GM13976 (cell line): ENCODE measurements at regions not wholly inside any gene's neighbourhood (a gene's known extent, or its start where the extent isn't known, plus 50 kb on each side); places are given as distances from the start of the nearest gene placed in this dataset.

Experiments used
- DNase-seq: peaks from one replicate; pipeline ENCODE4 v3.0.0; 2012; ENCODE audit warnings: low spot score
- CTCF ChIP-seq: IDR thresholded peaks from 2 replicates; pipeline ENCODE4 v1.5.1; 2012; ENCODE audit warnings: borderline replicate concordance, mild to moderate bottlenecking; ENCODE audit not compliant: insufficient read depth; ENCODE audit errors: extremely low read depth, missing control alignments, control extremely low read depth
- in situ Hi-C: fragments of 300-500 bp; cut with MboI; formaldehyde crosslinking; loops from one replicate; pipeline ENCODE4 v1.12.0; 2022; ENCODE audit warnings: low sequenced_read_pairs, mixed read lengths, inconsistent platforms; ENCODE audit not compliant: unreplicated experiment

GRCh38 chr18:78731398-78732032 is 248.1 kb upstream of the SALL3 start:
- in situ Hi-C loops, result no loop called here
- TF ChIP-seq CTCF, result no peak
- DNase-seq, result no peak

- TF ChIP-seq CTCF, result no peak
- in situ Hi-C loops, result no loop called here
These were observed 247.1 kb upstream of the SALL3 start for GRCh38 chr18:78732273-78733210.

GRCh38 chr18:78733762-78734613 is 245.6 kb upstream of the SALL3 start:
- TF ChIP-seq CTCF, result no peak
- DNase-seq, result no peak
- in situ Hi-C loops, result no loop called here

More at GRCh38 chr18:78732273-78733210, 247.1 kb upstream of the SALL3 start:
- DNase-seq, result no peak

GRCh38 chr18:78734614-78734945 is 245.0 kb upstream of the SALL3 start:
- no peak for TF ChIP-seq CTCF
- no peak for DNase-seq
- in situ Hi-C loops, result no loop called here

GRCh38 chr18:78735131-78736014 is 244.2 kb upstream of the SALL3 start:
- no peak for TF ChIP-seq CTCF
- in situ Hi-C loops, result no loop called here
- DNase-seq, result no peak
